MM.1S (cell line): ENCODE measurements at regions not wholly inside any gene's neighbourhood (a gene's known extent, or its start where the extent isn't known, plus 50 kb on each side); places are given as distances from the start of the nearest gene placed in this dataset.

Experiments
- DNase-seq: peaks from one replicate; pipeline ENCODE4 v3.0.0-alpha.2; 2015
- H2AFZ ChIP-seq: fragments of 300-600 bp; sonication (generic); 2 replicates; pipeline ENCODE4 v1.6.0; 2016; ENCODE audit warnings: antibody characterized with exemption, low read length
- H3F3A ChIP-seq: fragments of 300-600 bp; sonication (generic); 2 replicates; pipeline ENCODE4 v1.6.1; 2016; ENCODE audit warnings: mild to moderate bottlenecking, antibody characterized with exemption, low read length, moderate library complexity, mixed read lengths; ENCODE audit not compliant: insufficient read depth
- H3K27ac ChIP-seq: fragments of 300-600 bp; sonication (generic); 2 replicates; pipeline ENCODE4 v1.5.1; 2016; ENCODE audit warnings: mild to moderate bottlenecking, low read length
- H3K27me3 ChIP-seq: fragments of 300-600 bp; sonication (generic); replicated peaks from 2 replicates; pipeline ENCODE4 v1.6.0; 2016; ENCODE audit warnings: low read length; ENCODE audit not compliant: insufficient read depth
- H3K36me3 ChIP-seq: fragments of 300-600 bp; sonication (generic); replicated peaks from 2 replicates; pipeline ENCODE4 v1.6.1; 2016; ENCODE audit warnings: mild to moderate bottlenecking, low read length, mixed read lengths; ENCODE audit not compliant: insufficient read depth
- H3K4me1 ChIP-seq: fragments of 300-600 bp; sonication (generic); 2 replicates; pipeline ENCODE4 v1.6.1; 2016; ENCODE audit warnings: low read length, mixed read lengths
- H3K4me2 ChIP-seq: fragments of 300-600 bp; sonication (generic); 2 replicates; pipeline ENCODE4 v1.6.0; 2016; ENCODE audit warnings: low read depth, low read length
- H3K4me3 ChIP-seq: fragments of 300-600 bp; sonication (generic); 2 replicates; pipeline ENCODE4 v1.5.1; 2016; ENCODE audit warnings: low read length, mixed read lengths
- H3K79me2 ChIP-seq: fragments of 300-600 bp; sonication (generic); 2 replicates; pipeline ENCODE4 v1.6.1; 2016; ENCODE audit warnings: mixed run types, low read length, mixed read lengths
- H3K9ac ChIP-seq: fragments of 300-600 bp; sonication (generic); 2 replicates; pipeline ENCODE4 v1.6.1; 2016; ENCODE audit warnings: low read length, mixed read lengths
- H3K9me2 ChIP-seq: fragments of 300-600 bp; sonication (generic); replicated peaks from 2 replicates; pipeline ENCODE4 v1.6.1; 2016; ENCODE audit warnings: mild to moderate bottlenecking, low read length, mixed read lengths; ENCODE audit not compliant: insufficient read depth
- H3K9me3 ChIP-seq: fragments of 300-600 bp; sonication (generic); replicated peaks from 2 replicates; pipeline ENCODE4 v1.6.1; 2016; ENCODE audit warnings: mild to moderate bottlenecking, low read length, mixed read lengths; ENCODE audit not compliant: insufficient read depth
- H4K20me1 ChIP-seq: fragments of 300-600 bp; sonication (generic); 2 replicates; pipeline ENCODE4 v1.6.1; 2016; ENCODE audit warnings: mild to moderate bottlenecking, low read length, moderate library complexity, mixed read lengths; ENCODE audit not compliant: insufficient read depth
- EZH2 ChIP-seq: fragments of 300-600 bp; sonication (generic); optimal IDR thresholded peaks from 2 replicates; pipeline ENCODE3; 2017; ENCODE audit warnings: low read depth, mild to moderate bottlenecking, antibody characterized with exemption, low read length, mixed read lengths
- EZH2phosphoT487 ChIP-seq: fragments of 300-600 bp; sonication (generic); IDR thresholded peaks from 2 replicates; pipeline ENCODE4 v1.6.1; 2018; ENCODE audit warnings: antibody characterized with exemption, low read length
- TF ChIP-seq, protein P1 (sequence below): fragments of 300-600 bp; sonication (generic); IDR thresholded peaks from 2 replicates; pipeline ENCODE4 v1.5.1; 2016; ENCODE audit warnings: antibody characterized with exemption, low read length, mixed read lengths

- Histone ChIP-seq H3K4me2 (no peak overlapping the region), H3K4me1 (no peaks in the 10 kb centered on the region), H4K20me1 (no peaks in the 10 kb centered on the region), H3K9ac (no peak overlapping the region), H3K4me3 (no peak overlapping the region), H2AFZ (no peak overlapping the region), H3F3A (no peaks in the 10 kb centered on the region), H3K9me3 (no peaks in the 10 kb centered on the region), H3K27me3 (no peaks in the 10 kb centered on the region), H3K27ac (no peak overlapping the region), H3K36me3 (no peaks in the 10 kb centered on the region), H3K9me2 (no peaks in the 10 kb centered on the region), H3K79me2 (no peaks in the 10 kb centered on the region)
- DNase-seq = no peak
- TF ChIP-seq EZH2phosphoT487 (no peak), EZH2 (no peak)
- TF ChIP-seq, protein P1, sequence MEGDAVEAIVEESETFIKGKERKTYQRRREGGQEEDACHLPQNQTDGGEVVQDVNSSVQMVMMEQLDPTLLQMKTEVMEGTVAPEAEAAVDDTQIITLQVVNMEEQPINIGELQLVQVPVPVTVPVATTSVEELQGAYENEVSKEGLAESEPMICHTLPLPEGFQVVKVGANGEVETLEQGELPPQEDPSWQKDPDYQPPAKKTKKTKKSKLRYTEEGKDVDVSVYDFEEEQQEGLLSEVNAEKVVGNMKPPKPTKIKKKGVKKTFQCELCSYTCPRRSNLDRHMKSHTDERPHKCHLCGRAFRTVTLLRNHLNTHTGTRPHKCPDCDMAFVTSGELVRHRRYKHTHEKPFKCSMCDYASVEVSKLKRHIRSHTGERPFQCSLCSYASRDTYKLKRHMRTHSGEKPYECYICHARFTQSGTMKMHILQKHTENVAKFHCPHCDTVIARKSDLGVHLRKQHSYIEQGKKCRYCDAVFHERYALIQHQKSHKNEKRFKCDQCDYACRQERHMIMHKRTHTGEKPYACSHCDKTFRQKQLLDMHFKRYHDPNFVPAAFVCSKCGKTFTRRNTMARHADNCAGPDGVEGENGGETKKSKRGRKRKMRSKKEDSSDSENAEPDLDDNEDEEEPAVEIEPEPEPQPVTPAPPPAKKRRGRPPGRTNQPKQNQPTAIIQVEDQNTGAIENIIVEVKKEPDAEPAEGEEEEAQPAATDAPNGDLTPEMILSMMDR = no peak
Observed at GRCh38 chr4:144267084-144267483, 126.6 kb upstream of the GYPA start.

GRCh38 chr4:144280688-144281087 lies 140.2 kb upstream of the GYPA start:
- TF ChIP-seq, protein P1 = no peak
- TF ChIP-seq EZH2 (no peak), EZH2phosphoT487 (no peak)
- H2AFZ ChIP-seq = no peak overlapping the region
- no peak for DNase-seq

GRCh38 chr4:144283526-144283925 lies 143.0 kb upstream of the GYPA start:
- no peak for DNase-seq
- Histone ChIP-seq H3K79me2 (no peaks in the 10 kb centered on the region), H3K27ac (no peak overlapping the region), H3F3A (no peaks in the 10 kb centered on the region), H3K4me1 (no peaks in the 10 kb centered on the region), H3K9ac (no peak overlapping the region), H4K20me1 (no peaks in the 10 kb centered on the region), H3K36me3 (no peaks in the 10 kb centered on the region), H3K4me3 (no peak overlapping the region), H3K27me3 (no peaks in the 10 kb centered on the region), H3K9me3 (no peaks in the 10 kb centered on the region), H3K4me2 (no peak overlapping the region), H3K9me2 (no peaks in the 10 kb centered on the region), H2AFZ (0 out of 2 replicates have a peak overlapping the region, but pooled peaks have one; percentile 20)
- TF ChIP-seq EZH2phosphoT487 = no peak
- TF ChIP-seq, protein P1 = no peak
- TF ChIP-seq EZH2 = no peak

More at GRCh38 chr4:144280688-144281087, 140.2 kb upstream of the GYPA start:
- H4K20me1 ChIP-seq = no peaks in the 10 kb centered on the region
- no peaks in the 10 kb centered on the region for H3K27me3 ChIP-seq
- H3K4me2 ChIP-seq = no peak overlapping the region
- H3K79me2 ChIP-seq = no peaks in the 10 kb centered on the region
- no peak overlapping the region for H3K27ac ChIP-seq
- no peaks in the 10 kb centered on the region for H3K4me1 ChIP-seq
- no peak overlapping the region for H3K9ac ChIP-seq
- H3K4me3 ChIP-seq = no peak overlapping the region
- H3K9me3 ChIP-seq = no peaks in the 10 kb centered on the region
- H3K36me3 ChIP-seq = no peaks in the 10 kb centered on the region
- no peaks in the 10 kb centered on the region for H3K9me2 ChIP-seq
- H3F3A ChIP-seq = no peaks in the 10 kb centered on the region
